Urothelium cell line (cell line): ENCODE measurements at regions not wholly inside any gene's neighbourhood (a gene's known extent, or its start where the extent isn't known, plus 50 kb on each side); places are given as distances from the start of the nearest gene placed in this dataset.
"Not testable (repeated sequence)": the region's sequence is repeated elsewhere in the genome, so short reads cannot be mapped to it uniquely, and the experiment has no call there.

ENCODE experiments used
- DNase-seq: peaks from one replicate; pipeline ENCODE4 v3.0.0; 2011; ENCODE audit warnings: low spot score, mixed read lengths
- FAIRE-seq: peaks from 2 replicates; lab custom pipeline; 2011; peaks lifted over from hg19 to GRCh38; lab: Jason Lieb, UNC

GRCh38 chr2:130289780-130290179, 52.9 kb upstream of the IMP4 start:
- DNase-seq (no peak), FAIRE-seq (no peak)

DNA sequence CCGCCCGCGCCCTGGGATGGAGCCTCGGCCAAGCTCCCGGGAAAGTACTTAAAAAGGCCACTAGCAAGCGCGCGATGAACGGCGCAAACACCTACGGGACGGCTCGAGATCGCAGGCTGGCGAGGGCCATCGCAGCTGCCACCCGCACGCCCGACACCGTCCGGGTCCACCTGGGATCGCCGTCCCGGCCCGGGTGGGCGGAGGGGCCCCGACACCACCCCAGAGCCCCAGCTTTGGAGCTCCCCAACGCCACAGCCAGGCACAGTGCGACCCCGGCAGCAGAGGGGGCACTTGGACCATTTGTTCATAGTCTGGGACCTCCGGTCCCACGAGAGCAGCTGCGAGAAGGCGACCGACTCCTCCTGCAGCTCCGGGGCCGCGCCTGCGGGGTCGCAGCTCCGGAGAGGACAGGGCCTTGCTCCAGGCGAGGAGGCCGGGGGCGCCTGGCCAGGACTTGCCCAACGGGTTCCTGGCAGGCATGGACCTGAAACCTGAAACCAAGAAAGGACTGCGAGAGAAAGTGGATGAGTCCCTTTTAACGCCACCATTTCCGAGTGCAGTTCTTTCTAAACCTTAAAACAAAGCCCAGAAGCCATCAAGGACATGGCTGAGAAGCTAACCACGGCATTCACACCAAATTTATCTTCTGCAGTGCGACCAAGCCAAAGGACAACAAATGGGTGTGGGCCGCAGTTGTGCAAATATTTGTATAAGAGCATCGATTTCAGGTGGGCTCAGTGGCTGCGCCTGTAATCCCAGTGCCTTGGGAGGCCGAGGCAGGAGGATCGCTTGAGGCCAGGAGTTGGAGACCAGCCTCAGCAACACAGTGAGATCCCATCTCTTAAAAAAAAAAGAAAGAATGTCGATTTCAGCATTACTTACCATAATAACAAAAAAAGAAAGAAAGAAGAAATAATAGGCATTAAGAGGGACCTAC, 54.0 kb upstream of the IMP4 start:
- no peak for DNase-seq
- no peak for FAIRE-seq

DNA sequence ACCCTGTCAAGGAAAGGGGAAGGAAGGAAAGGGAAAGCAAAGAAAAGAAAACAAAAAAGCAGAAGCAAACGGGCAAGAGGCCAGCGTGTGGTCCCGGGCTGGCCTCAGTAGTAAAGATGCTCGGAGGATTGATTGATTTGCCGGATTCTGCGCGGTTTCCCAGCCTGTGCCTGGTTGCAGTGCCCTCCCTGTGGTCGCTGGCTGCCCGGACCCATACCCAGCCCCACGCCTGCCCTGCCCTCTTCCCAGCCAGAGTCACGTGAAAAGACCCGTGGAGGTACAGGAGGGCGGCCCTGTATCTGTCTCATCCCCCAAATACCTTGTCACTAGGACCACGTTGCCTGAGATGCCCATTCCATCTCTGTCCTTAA, 55.1 kb upstream of the IMP4 start:
- DNase-seq (no peak), FAIRE-seq (no peak)

- DNase-seq: no peak
- FAIRE-seq: no peak
Measured at GRCh38 chr2:130286983-130287655, 55.6 kb upstream of the IMP4 start.

DNA sequence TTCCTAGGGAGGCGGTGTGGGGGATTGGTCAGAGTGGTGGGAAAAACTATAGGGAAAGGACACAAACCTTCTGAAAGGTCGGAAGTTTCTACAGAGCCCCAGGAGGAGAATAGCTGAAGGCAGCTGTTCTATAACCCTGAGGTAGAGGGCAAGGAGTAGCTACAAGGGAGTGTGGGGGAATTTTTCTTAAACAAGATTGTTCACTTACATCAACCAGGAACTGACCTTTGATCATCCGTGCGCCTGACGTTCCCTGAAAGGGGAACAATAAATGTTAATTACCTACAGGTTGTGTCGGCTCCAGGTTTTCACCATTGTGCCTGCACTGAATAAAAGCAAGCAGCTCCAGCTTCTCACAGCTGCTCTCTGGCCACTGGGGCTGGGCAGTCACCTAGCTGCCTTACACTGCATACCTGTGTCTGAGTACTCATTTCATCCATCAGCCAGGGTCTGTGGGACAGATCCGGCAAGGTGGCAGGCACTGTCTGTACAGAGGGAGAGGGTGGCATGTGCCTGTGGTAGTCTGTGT, 59.3 kb upstream of the IMP4 start:
- DNase-seq: not testable (repeated sequence)
- peak; percentile 90 for FAIRE-seq

DNA sequence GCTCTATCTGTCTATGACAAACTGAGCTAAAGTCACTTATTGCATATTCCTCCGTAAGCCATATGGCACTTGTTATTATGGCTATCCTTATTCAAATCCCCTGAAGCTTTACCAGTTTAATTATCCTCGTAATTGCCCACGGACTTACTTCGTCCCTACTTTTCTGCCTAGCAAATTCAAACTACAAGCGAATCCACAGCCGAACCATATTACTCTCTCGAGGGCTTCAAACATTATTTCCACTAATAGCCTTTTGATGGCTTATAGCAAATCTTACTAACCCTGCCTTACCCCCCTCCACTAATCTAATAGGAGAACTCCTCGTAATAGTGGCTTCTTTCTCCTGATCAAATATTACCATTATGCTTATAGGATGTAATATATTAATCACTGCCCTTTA, 63.1 kb upstream of the IMP4 start:
- FAIRE-seq, DNase-seq: not testable (repeated sequence)

GRCh38 chr2:130268333-130268732, 70.1 kb upstream of the TUBA3E start:
- FAIRE-seq: peak; percentile 94

GRCh38 chr2:130267572-130267971, 69.3 kb upstream of the TUBA3E start:
- FAIRE-seq: peak; percentile 98
- not testable (repeated sequence) for DNase-seq

More at GRCh38 chr2:130268333-130268732, 70.1 kb upstream of the TUBA3E start:
- not testable (repeated sequence) for DNase-seq

- FAIRE-seq: not testable (repeated sequence)
Measured at GRCh38 chr2:130266836-130267235, 68.6 kb upstream of the TUBA3E start.

GRCh38 chr2:130265570-130266247, 67.5 kb upstream of the TUBA3E start:
- FAIRE-seq, DNase-seq: not testable (repeated sequence)

More at GRCh38 chr2:130266836-130267235, 68.6 kb upstream of the TUBA3E start:
- DNase-seq: not testable (repeated sequence)

GRCh38 chr2:130264901-130265320, 66.7 kb upstream of the TUBA3E start:
- FAIRE-seq: peak; percentile 88

DNA sequence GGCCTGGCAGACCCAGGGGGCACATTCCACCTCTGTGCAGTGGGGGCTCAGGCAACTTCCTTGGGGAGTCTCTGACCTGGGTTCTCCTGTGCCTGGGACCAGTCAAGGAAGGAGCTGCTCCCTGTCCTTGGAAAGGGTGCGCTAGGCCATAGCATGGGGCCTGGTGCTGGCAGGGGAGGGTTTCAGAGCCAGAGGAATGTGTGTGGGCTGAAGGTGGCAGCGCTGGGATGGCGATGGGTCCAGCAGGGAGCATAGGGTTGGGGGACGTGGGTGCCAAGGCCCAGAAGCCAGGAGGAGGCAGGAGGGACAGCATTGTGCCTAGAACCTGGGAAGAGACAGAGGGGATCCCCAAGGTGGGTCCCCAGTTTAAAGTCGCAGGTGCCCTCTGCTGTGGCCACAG, 66.3 kb upstream of the TUBA3E start:
- no peak for FAIRE-seq
- DNase-seq: no peak

More at GRCh38 chr2:130264901-130265320, 66.7 kb upstream of the TUBA3E start:
- not testable (repeated sequence) for DNase-seq

DNA sequence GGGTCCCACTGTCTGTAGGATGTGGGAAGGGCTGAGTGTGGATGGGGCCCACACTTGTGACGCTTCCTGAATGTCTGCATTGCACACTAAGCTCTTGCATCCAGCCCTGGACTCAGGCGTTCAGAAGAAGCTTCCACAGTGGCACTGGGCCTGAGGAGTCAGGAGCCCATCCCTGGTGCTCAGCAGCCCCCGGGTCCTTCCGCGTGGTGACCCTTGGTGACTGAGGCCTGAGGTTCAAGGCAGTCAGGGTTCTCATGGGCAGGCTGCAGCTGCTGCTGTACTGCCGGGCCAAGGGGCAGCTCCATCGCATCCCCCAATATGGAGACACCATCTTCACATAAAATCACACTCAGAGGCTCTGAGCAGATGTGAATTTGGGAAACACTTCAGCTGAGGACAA, 65.8 kb upstream of the TUBA3E start:
- DNase-seq: no peak
- no peak for FAIRE-seq

- DNase-seq: no peak
- FAIRE-seq: no peak
Measured at GRCh38 chr2:130263606-130264005, 65.4 kb upstream of the TUBA3E start.

GRCh38 chr2:130261970-130262760, 63.9 kb upstream of the TUBA3E start:
- FAIRE-seq (no peak), DNase-seq (no peak)

GRCh38 chr2:130261099-130261498, 62.9 kb upstream of the TUBA3E start:
- DNase-seq: no peak
- no peak for FAIRE-seq

DNA sequence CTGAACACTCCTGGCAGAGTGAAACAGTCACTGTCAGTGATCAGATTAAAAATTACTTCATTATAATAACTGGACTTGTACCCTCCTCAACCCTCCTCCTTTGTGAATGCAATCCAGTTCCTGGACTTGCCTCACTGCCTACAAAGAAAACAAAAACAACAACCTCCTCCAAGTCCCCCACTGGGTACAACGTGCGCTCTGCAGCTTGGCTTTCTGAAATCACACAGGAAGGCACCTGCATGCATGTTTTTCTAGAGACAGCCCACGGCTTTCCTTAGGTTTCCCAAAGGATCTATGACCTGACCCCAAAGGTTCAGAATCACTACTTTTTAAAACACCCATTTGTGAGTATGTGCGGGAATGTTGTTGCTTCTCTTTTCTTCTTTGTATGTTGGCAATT, 61.4 kb upstream of the TUBA3E start:
- FAIRE-seq (no peak), DNase-seq (no peak)

DNA sequence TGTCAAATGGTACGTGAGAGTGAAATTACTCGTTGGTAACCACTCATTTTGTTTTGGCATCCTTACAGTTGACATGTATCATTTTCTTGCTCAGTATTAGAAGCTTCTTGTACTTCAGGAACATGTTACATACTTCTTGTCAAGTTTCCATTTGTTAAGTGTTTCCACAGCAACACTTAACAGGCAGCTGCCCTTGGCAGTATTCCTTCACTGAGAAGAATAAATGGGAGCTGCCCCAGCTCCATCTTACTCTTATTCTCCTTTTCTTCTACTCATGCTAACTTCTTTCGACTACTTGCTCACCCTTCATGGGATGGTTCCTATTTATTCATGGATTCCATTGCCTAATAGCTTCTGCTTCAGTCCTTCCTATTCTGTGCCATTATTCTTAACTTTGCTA, 60.1 kb upstream of the TUBA3E start:
- DNase-seq (no peak), FAIRE-seq (no peak)

GRCh38 chr2:130252880-130253645, 54.8 kb upstream of the TUBA3E start:
- FAIRE-seq (peak; percentile 37), DNase-seq (peak; percentile 73)
